Chondrocyte (in vitro differentiated cells): ENCODE measurements at regions not wholly inside any gene's neighbourhood (a gene's known extent, or its start where the extent isn't known, plus 50 kb on each side); places are given as distances from the start of the nearest gene placed in this dataset.

Experiments
- DNase-seq: peaks from one replicate; pipeline ENCODE4 v3.0.0; 2021; ENCODE audit warnings: mixed read lengths, low spot score
- H3K27ac Mint-ChIP-seq: one replicate; pipeline ENCODE4 v1.8.0; 2021; ENCODE audit warnings: mild to moderate bottlenecking, moderate library complexity, mixed read lengths; ENCODE audit not compliant: unreplicated experiment
- H3K27me3 Mint-ChIP-seq: 2 replicates; pipeline ENCODE4 v1.8.0; 2021; ENCODE audit warnings: low read depth, mixed read lengths
- H3K36me3 Mint-ChIP-seq: 2 replicates; pipeline ENCODE4 v1.8.0; 2021; ENCODE audit warnings: low read depth, mixed read lengths
- H3K4me1 Mint-ChIP-seq: 2 replicates; pipeline ENCODE4 v1.8.0; 2021; ENCODE audit warnings: low read depth, mild to moderate bottlenecking, mixed read lengths
- H3K4me3 Mint-ChIP-seq: one replicate; pipeline ENCODE4 v1.8.0; 2021; ENCODE audit warnings: mild to moderate bottlenecking, moderate library complexity, mixed read lengths; ENCODE audit not compliant: unreplicated experiment
- H3K9me3 Mint-ChIP-seq: 2 replicates; pipeline ENCODE4 v1.8.0; 2021; ENCODE audit warnings: low read depth, mixed read lengths
- CTCF ChIP-seq: fragments of 200-600 bp; sonication (generic); IDR thresholded peaks from 2 replicates; pipeline ENCODE4 v1.5.0; 2021; ENCODE audit warnings: antibody characterized with exemption, mild to moderate bottlenecking, moderate library complexity

GRCh38 chr12:125245581-125246557 is 180.6 kb downstream of the AACS start:
- Mint-ChIP-seq H3K4me3 (no peak overlapping the region), H3K4me1 (no peaks in the 10 kb centered on the region), H3K27me3 (peaks cover 21% of the 10 kb centered on the region), H3K9me3 (peaks cover 4% of the 10 kb centered on the region), H3K27ac (no peak overlapping the region), H3K36me3 (no peaks in the 10 kb centered on the region)
- TF ChIP-seq CTCF, result no peak
- DNase-seq, result no peak

- Mint-ChIP-seq H3K27me3 (peaks cover 21% of the 10 kb centered on the region), H3K36me3 (no peaks in the 10 kb centered on the region), H3K4me3 (no peak overlapping the region), H3K27ac (no peak overlapping the region), H3K4me1 (no peaks in the 10 kb centered on the region), H3K9me3 (peaks cover 4% of the 10 kb centered on the region)
- TF ChIP-seq CTCF, result no peak
- no peak for DNase-seq
Observed at GRCh38 chr12:125247477-125247876, 182.2 kb downstream of the AACS start.

GRCh38 chr12:125249066-125249824 is 184.0 kb downstream of the AACS start:
- Mint-ChIP-seq H3K4me1 (no peaks in the 10 kb centered on the region), H3K36me3 (no peaks in the 10 kb centered on the region), H3K27me3 (peaks cover 20% of the 10 kb centered on the region), H3K27ac (no peak overlapping the region), H3K9me3 (no peaks in the 10 kb centered on the region), H3K4me3 (no peak overlapping the region)
- DNase-seq, result no peak
- TF ChIP-seq CTCF, result no peak

GRCh38 chr12:125249932-125250331 is 184.7 kb downstream of the AACS start:
- Mint-ChIP-seq H3K27me3 (peaks cover 16% of the 10 kb centered on the region), H3K9me3 (no peaks in the 10 kb centered on the region), H3K27ac (no peak overlapping the region), H3K4me3 (no peak overlapping the region), H3K4me1 (no peaks in the 10 kb centered on the region), H3K36me3 (no peaks in the 10 kb centered on the region)
- DNase-seq, result no peak
- no peak for TF ChIP-seq CTCF

- H3K36me3 Mint-ChIP-seq, result no peaks in the 10 kb centered on the region
- H3K27me3 Mint-ChIP-seq, result peaks cover 7% of the 10 kb centered on the region
- H3K9me3 Mint-ChIP-seq, result peaks cover 9% of the 10 kb centered on the region
- no peak for DNase-seq
- no peaks in the 10 kb centered on the region for H3K4me1 Mint-ChIP-seq
- no peak overlapping the region for H3K27ac Mint-ChIP-seq
- H3K4me3 Mint-ChIP-seq, result no peak overlapping the region
- no peak for TF ChIP-seq CTCF
Observed at GRCh38 chr12:125254236-125254635, 189.0 kb downstream of the AACS start.
